Activated CD8-positive, alpha-beta memory T cell treated with anti-CD3 and anti-CD28 coated beads, Interleukin-2, amount 50 U/mL, for 4 hours (primary cell): ENCODE measurements at regions not wholly inside any gene's neighbourhood (a gene's known extent, or its start where the extent isn't known, plus 50 kb on each side); places are given as distances from the start of the nearest gene placed in this dataset.

ENCODE experiments used
- DNase-seq: peaks from one replicate; pipeline ENCODE4 v3.0.0-alpha.2; 2020

DNA sequence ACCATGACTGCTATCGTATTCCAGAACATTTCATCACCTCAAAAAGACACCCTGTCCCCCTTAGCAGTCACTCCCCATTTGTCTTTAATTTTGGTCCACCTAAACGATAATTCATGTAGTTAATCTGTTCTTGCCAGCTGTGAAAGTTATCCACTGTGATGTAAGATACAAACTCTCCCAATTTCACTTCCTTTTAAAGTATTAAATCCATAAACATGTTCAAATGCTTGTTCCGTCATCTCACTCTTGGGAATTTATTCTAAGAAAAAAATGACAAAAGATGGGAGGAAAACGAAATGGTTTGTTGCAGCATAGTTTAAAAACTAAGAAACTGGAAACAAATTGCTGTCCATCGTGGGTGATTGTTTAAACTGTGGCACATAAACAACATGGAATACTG, 53.7 kb upstream of the IRF2 start:
- DNase-seq: no peak

DNA sequence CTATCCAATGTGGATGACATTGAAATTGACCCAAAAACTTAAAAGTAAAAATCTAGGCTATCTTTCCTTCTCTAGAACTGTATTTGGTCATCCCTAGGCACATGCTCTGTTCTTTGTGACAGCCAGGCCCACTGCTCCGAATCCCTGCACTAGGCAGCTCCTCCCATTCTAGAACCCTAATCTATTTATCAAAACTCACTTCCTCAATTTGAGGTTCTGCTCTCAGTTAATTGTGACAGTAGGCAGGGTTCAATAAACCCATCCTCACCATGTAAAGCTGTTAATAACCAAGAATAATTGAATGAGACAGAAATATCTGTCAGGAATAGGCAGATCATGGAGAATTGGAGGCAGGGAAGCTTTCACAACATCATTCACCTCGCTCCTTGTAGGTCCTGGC, 51.9 kb upstream of the IRF2 start:
- no peak for DNase-seq
